ENCODE measurements at regions not wholly inside any gene's neighbourhood (a gene's known extent, or its start where the extent isn't known, plus 50 kb on each side); places are given as distances from the start of the nearest gene placed in this dataset.
A peak's percentile ranks its signal among the peaks of the same experiment; 100 is the strongest.

GRCh38 chr10:10530313-10530712 lies 487.4 kb upstream of the CELF2 start:
- Histone ChIP-seq H3K79me2 (ENCODE audit: insufficient read depth) (no peaks in the 10 kb centered on the region), H3K9me2 (ENCODE audit: insufficient read depth) (no peaks in the 10 kb centered on the region), H3K36me3 (ENCODE audit: low read depth) (no peaks in the 10 kb centered on the region), H3F3A (ENCODE audit: insufficient read depth) (no peaks in the 10 kb centered on the region), H3K9ac (no peak overlapping the region), H3K4me2 (ENCODE audit: unreplicated experiment) (no peak overlapping the region), H3K4me1 (ENCODE audit: insufficient read depth) (peaks cover 6% of the 10 kb centered on the region; the same call in 1 of the 2 replicates), H2AFZ (no peak overlapping the region), H3K27ac (no peak overlapping the region), H3K9me3 (ENCODE audit: low read depth) (no peaks in the 10 kb centered on the region), H3K27me3 (replicated peaks; ENCODE audit: insufficient read depth) (no peaks in the 10 kb centered on the region), H3K4me3 (no peak overlapping the region), H4K20me1 (ENCODE audit: insufficient read depth) (no peaks in the 10 kb centered on the region)
- no peak for DNase-seq
- TF ChIP-seq EZH2phosphoT487 (IDR thresholded peaks at IDR 0.05; ENCODE audit: insufficient read depth, low read depth), result no peak
- no peak for TF ChIP-seq EZH2 (IDR thresholded peaks at IDR 0.05; ENCODE audit: insufficient read depth, poor library complexity, severe bottlenecking)
- WGBS, 2 experiments (ENCODE audit: low coverage in 1 of 2, low lambda C conversion rate in 2 of 2, missing lambda C conversion rate in 2 of 2), result 61 to 62% methylated on average over 3 of the region's 3 CpGs
- in situ Hi-C loops (cut with MboI), result no loop called here

DNA sequence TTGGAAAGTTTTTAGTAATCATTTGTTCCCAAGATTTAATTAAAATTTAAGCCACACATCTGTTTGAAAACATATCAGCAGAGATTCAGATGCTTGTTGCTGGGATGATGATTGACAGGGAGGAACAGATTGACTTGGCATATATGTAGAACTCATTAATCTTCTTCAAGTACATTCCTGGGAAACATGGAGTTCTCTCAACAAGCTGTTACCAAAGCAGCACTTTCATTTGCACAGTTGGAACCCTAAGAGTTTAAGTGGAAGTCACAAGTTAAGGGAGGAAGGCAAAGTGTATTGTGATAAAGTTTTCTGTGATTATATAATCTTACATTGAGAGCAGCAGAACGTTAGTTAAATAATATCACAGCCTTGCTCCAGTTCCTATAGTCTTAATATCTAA lies 485.4 kb upstream of the CELF2 start:
- Histone ChIP-seq H3K27me3 (replicated peaks; ENCODE audit: insufficient read depth) (no peaks in the 10 kb centered on the region), H3K4me1 (ENCODE audit: insufficient read depth) (peaks cover 6% of the 10 kb centered on the region; the same call in 1 of the 2 replicates), H3K36me3 (ENCODE audit: low read depth) (no peaks in the 10 kb centered on the region), H3K4me2 (ENCODE audit: unreplicated experiment) (no peak overlapping the region), H3K27ac (no peak overlapping the region), H3K9me2 (ENCODE audit: insufficient read depth) (no peaks in the 10 kb centered on the region), H3K4me3 (no peak overlapping the region), H2AFZ (no peak overlapping the region), H3K9me3 (ENCODE audit: low read depth) (no peaks in the 10 kb centered on the region), H3F3A (ENCODE audit: insufficient read depth) (no peaks in the 10 kb centered on the region), H4K20me1 (ENCODE audit: insufficient read depth) (no peaks in the 10 kb centered on the region), H3K79me2 (ENCODE audit: insufficient read depth) (no peaks in the 10 kb centered on the region), H3K9ac (no peak overlapping the region)
- WGBS, 2 experiments (ENCODE audit: low coverage in 1 of 2, low lambda C conversion rate in 2 of 2, missing lambda C conversion rate in 2 of 2), result 50 to 53% methylated on average over 1 of the region's 1 CpG
- DNase-seq, result no peak
- in situ Hi-C loops (cut with MboI), result no loop called here
- no peak for TF ChIP-seq EZH2 (IDR thresholded peaks at IDR 0.05; ENCODE audit: insufficient read depth, poor library complexity, severe bottlenecking)
- TF ChIP-seq EZH2phosphoT487 (IDR thresholded peaks at IDR 0.05; ENCODE audit: insufficient read depth, low read depth), result no peak

DNA sequence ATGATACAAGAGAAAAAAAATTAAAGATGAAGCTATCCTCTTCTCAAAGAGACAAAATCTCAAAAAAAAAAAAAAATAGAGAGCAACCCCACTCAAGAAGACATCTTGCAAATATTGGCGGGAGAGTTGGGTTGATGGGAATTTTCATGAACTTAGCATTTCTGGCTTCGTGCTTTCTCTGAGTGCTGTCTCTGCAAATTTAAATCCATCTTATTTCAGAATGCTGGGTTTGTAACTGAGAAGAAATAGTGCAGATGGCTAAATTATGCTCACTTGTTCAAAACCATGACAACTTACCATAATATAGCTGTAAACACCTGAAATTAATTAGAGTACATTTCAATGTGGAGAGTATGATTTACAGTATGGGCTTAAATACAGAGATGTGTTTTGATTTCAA lies 484.8 kb upstream of the CELF2 start:
- Histone ChIP-seq H3K27me3 (replicated peaks; ENCODE audit: insufficient read depth) (no peaks in the 10 kb centered on the region), H3K9me2 (ENCODE audit: insufficient read depth) (no peaks in the 10 kb centered on the region), H3K36me3 (ENCODE audit: low read depth) (no peaks in the 10 kb centered on the region), H3K79me2 (ENCODE audit: insufficient read depth) (no peaks in the 10 kb centered on the region), H3K9me3 (ENCODE audit: low read depth) (no peaks in the 10 kb centered on the region), H3F3A (ENCODE audit: insufficient read depth) (no peaks in the 10 kb centered on the region), H3K4me3 (no peak overlapping the region), H3K9ac (no peak overlapping the region), H3K27ac (no peak overlapping the region), H4K20me1 (ENCODE audit: insufficient read depth) (no peaks in the 10 kb centered on the region), H2AFZ (no peak overlapping the region), H3K4me1 (ENCODE audit: insufficient read depth) (peaks cover 6% of the 10 kb centered on the region; the same call in 1 of the 2 replicates), H3K4me2 (ENCODE audit: unreplicated experiment) (no peak overlapping the region)
- WGBS, 2 experiments (ENCODE audit: low coverage in 1 of 2, low lambda C conversion rate in 2 of 2, missing lambda C conversion rate in 2 of 2), result 45 to 56% methylated on average over 2 of the region's 2 CpGs
- in situ Hi-C loops (cut with MboI), result no loop called here
- TF ChIP-seq EZH2phosphoT487 (IDR thresholded peaks at IDR 0.05; ENCODE audit: insufficient read depth, low read depth) (no peak), EZH2 (IDR thresholded peaks at IDR 0.05; ENCODE audit: insufficient read depth, poor library complexity, severe bottlenecking) (no peak)
- DNase-seq, result no peak

DNA sequence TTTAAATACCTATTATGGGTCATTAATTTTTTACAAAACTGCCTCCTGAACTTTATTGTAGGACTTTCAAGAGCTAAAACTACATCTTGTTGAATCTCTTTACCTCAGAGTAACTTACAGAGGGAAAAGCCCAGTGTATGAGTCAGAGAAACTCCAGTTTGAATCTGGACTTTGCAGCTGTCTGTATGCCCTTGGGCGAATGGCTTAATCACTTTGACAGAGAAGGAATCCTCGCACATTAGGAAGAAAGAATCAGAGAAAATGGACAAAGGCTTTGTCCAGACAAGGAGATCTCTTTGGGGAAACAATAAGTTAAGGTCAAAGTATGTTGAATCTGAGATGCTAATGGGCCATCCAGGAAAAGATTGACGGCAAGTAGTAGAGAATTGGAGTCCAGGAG lies 484.2 kb upstream of the CELF2 start:
- DNase-seq, result peak; percentile 51
- no peaks in the 10 kb centered on the region for H3K79me2 ChIP-seq (ENCODE audit: insufficient read depth)
- H3K27me3 ChIP-seq (replicated peaks; ENCODE audit: insufficient read depth), result no peaks in the 10 kb centered on the region
- H3F3A ChIP-seq (ENCODE audit: insufficient read depth), result no peaks in the 10 kb centered on the region
- no peak overlapping the region for H3K4me2 ChIP-seq (ENCODE audit: unreplicated experiment)
- H4K20me1 ChIP-seq (ENCODE audit: insufficient read depth), result no peaks in the 10 kb centered on the region
- no peak for TF ChIP-seq EZH2 (IDR thresholded peaks at IDR 0.05; ENCODE audit: insufficient read depth, poor library complexity, severe bottlenecking)
- no peak for TF ChIP-seq EZH2phosphoT487 (IDR thresholded peaks at IDR 0.05; ENCODE audit: insufficient read depth, low read depth)
- H3K27ac ChIP-seq, result no peak overlapping the region
- 61 to 71% methylated on average over 3 of the region's 3 CpGs for WGBS, 2 experiments (ENCODE audit: low coverage in 1 of 2, low lambda C conversion rate in 2 of 2, missing lambda C conversion rate in 2 of 2)
- H3K9me3 ChIP-seq (ENCODE audit: low read depth), result no peaks in the 10 kb centered on the region
- in situ Hi-C loops (cut with MboI), result no loop called here
- no peaks in the 10 kb centered on the region for H3K36me3 ChIP-seq (ENCODE audit: low read depth)
- no peaks in the 10 kb centered on the region for H3K9me2 ChIP-seq (ENCODE audit: insufficient read depth)
- H3K9ac ChIP-seq, result no peak overlapping the region
- H3K4me1 ChIP-seq (ENCODE audit: insufficient read depth), result peaks cover 6% of the 10 kb centered on the region; the same call in 1 of the 2 replicates
- H2AFZ ChIP-seq, result no peak overlapping the region
- H3K4me3 ChIP-seq, result no peak overlapping the region

DNA sequence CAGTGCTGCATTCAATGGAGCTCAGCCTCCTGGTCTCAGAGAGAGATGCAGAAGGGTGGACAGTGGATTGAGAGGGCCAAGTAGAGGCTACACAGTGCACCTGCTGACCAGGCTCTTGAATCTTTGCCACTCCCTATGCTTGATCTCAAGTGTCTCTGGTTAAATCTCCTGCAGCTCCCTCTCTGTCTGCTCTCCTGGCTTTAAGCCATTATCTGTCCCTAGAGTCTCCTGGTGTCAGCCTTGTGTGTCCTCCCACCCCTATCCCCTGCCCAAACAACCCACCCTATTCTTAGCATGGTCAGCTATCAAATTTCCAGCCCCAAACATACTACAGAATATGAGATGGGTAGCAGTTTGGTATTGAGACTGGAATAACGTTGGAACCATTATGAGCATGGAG lies 479.3 kb upstream of the CELF2 start:
- Histone ChIP-seq H3K9ac (no peak overlapping the region), H3F3A (ENCODE audit: insufficient read depth) (no peaks in the 10 kb centered on the region), H3K9me2 (ENCODE audit: insufficient read depth) (no peaks in the 10 kb centered on the region), H3K27me3 (replicated peaks; ENCODE audit: insufficient read depth) (no peaks in the 10 kb centered on the region), H3K4me3 (no peak overlapping the region), H3K79me2 (ENCODE audit: insufficient read depth) (no peaks in the 10 kb centered on the region), H3K4me2 (ENCODE audit: unreplicated experiment) (no peak overlapping the region), H3K36me3 (ENCODE audit: low read depth) (no peaks in the 10 kb centered on the region), H4K20me1 (ENCODE audit: insufficient read depth) (no peaks in the 10 kb centered on the region), H3K27ac (no peak overlapping the region), H3K9me3 (ENCODE audit: low read depth) (no peaks in the 10 kb centered on the region), H2AFZ (no peak overlapping the region), H3K4me1 (ENCODE audit: insufficient read depth) (no peaks in the 10 kb centered on the region)
- no peak for TF ChIP-seq EZH2phosphoT487 (IDR thresholded peaks at IDR 0.05; ENCODE audit: insufficient read depth, low read depth)
- TF ChIP-seq EZH2 (IDR thresholded peaks at IDR 0.05; ENCODE audit: insufficient read depth, poor library complexity, severe bottlenecking), result no peak
- DNase-seq, result no peak
- 58 to 70% methylated on average over 1 of the region's 1 CpG for WGBS, 2 experiments (ENCODE audit: low coverage in 1 of 2, low lambda C conversion rate in 2 of 2, missing lambda C conversion rate in 2 of 2)
- in situ Hi-C loops (cut with MboI), result no loop called here
